AML-193 (cell line): ENCODE measurements at regions not wholly inside any gene's neighbourhood (a gene's known extent, or its start where the extent isn't known, plus 50 kb on each side); places are given as distances from the start of the nearest gene placed in this dataset.
"Not testable (repeated sequence)": the region's sequence is repeated elsewhere in the genome, so short reads cannot be mapped to it uniquely, and the experiment has no call there.

Experiments
- DNase-seq, 2 experiments: peaks; one replicate each; lab custom pipeline; 2025; lab: John Stamatoyannopoulos, UW

DNA sequence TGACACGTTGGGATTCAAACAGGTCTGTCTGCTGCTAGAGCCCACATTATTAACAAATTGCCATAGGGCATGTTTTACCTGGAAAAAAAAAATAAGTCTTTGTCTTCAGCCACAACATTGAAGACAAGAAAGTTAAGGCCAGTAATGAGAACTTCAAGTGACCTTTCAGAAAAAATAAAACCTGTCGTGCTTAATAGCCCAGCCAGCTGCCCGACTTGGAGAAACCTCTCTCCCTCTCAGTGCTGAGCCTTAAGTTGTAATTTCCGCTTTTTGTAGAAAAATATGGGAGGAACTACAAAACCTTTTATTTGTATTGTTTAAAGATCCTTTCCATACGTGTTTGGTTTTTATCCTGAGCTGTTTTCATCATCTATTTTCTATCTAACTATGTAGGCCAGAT, 454.3 kb upstream of the SLITRK6 start:
- DNase-seq = not testable (repeated sequence)

DNA sequence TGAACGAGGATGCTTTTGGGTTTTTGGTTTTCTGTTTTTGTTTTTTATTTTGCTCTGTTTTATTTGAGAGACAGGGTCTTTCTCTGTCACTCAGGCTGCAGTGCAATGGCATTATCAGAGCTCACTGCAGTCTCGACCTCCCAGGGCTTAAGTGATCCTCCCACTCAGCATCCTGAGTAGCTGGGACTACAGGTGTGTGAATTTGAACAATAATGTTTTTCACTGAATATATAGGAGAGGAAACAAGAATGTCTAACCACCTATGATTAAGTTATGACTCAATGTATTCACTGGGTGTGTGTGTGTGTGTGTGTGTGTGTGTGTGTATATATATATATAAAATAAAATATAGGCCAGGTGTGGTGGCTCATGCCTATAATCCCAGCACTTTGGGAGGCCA, 456.6 kb upstream of the SLITRK6 start:
- not testable (repeated sequence) for DNase-seq

DNA sequence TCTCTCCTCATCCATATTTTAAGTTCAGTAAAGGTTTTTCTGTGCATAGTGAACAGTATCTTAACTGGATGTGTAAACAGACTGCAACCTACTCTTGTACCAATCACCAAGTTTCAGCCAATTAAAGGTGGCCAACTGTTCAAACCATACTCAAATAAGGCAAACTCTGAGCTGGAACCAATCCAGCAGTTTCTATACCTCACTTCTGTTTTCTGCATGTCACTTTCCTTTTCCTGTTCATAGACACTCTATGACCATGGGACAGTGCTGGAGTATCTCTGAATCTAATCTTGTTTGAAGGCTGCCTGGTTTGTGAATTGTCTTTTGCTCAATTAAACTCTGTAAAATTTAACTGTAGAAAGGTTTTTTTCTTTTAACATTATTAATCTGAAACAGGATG, 470.3 kb upstream of the SLITRK6 start:
- DNase-seq = no peak

DNA sequence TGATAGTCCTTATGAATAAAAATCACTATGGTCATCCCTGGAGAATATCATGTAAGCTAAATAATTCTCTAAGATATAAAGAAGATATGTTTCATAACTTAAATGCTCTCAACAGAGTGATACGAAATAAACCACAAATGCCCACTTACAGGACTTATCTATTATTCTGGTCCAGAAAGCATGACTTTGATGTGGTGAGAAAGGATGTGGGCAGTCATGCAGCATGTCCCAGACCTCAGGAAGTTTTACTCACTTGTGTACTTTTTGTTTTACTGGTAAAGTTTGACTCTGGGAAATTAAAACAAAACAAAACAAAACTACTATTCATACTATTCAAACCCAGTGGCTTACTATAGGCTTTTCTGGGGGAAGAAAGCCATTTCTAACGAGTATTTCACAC, 483.2 kb upstream of the SLITRK6 start:
- no peak for DNase-seq

DNA sequence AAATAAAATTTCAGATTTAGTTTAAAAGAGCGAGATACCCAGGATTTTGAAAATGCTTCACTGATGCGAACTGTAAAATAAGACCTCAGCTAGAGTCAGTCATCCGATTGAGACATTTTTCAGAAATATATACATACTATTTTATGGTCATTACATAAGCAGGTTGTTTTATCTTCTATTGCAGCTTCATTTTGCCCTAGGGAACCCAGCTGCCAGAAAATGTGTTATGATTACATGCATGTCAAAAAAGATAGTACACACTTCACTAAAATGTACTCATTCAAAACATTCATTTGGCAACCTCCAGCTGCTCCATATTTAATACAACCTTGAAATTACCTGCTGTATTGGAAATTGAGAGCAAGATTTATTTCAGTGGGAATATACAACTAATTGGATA, 483.8 kb upstream of the SLITRK6 start:
- DNase-seq = no peak

- DNase-seq = no peak
Observed at GRCh38 chr13:86298725-86299124, 499.5 kb upstream of the SLITRK6 start.

GRCh38 chr13:86299128-86299527, 499.9 kb upstream of the SLITRK6 start:
- DNase-seq = no peak

- no peak for DNase-seq
Observed at GRCh38 chr13:86309881-86310280, 510.7 kb upstream of the SLITRK6 start.

DNA sequence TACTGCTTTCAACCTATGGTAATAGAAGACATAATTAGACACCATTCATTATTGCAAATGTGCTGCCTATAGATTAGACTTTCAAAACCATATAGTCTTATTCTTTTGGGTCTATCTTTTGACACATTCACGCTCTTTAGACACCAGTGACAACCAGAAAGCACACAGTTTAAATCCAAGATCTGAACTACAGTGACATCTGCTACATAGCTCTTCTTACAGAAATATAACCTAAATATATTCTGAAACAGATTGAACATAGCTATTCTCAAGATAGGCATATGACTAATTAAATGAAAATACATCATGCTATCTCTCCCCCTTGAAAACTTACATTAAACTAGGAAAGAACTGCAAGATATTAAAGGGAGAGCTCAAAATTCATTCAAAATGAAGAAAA, 514.2 kb upstream of the SLITRK6 start:
- DNase-seq = no peak

GRCh38 chr13:86318450-86318849, 519.2 kb upstream of the SLITRK6 start:
- DNase-seq = no peak

- no peak for DNase-seq
Observed at GRCh38 chr13:86324191-86324590, 525.0 kb upstream of the SLITRK6 start.

DNA sequence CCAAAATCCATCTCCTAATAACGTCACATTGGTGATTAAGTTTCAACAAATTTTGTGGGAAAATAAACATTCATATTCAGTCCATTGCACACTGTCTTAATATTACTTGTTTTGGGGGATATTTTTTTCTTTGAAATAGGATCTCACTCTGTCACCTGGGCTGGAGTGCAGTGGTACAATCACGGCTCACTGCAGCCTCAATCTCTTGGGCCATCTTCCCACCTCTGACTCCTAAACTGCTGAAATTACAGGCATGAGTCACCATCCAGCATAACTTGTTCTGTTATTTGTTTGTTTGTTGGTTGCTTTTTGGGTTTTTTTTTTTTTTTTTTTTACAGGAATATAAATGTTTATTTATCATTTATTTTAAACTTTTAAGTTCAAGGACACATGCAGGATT, 556.1 kb upstream of the SLITRK6 start:
- DNase-seq = no peak

DNA sequence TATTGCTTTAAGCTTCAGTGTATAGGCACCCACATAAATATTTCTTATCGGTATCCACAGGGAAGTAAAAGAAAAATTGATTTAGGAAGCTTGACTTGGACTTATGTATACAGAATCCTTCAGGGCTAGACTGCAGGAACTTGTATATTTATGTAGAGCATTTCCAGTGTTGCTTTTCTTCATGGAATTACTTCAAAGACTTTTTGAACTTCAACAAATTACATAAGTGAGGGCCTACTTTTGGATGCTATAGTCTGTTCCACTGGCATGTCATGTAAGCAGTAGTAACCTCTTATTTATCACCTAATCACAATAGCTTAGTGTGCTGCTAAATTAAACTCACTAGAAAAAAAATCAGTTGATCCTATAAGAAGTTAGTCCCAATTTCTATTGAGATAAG, 557.9 kb upstream of the SLITRK6 start:
- DNase-seq = no peak

DNA sequence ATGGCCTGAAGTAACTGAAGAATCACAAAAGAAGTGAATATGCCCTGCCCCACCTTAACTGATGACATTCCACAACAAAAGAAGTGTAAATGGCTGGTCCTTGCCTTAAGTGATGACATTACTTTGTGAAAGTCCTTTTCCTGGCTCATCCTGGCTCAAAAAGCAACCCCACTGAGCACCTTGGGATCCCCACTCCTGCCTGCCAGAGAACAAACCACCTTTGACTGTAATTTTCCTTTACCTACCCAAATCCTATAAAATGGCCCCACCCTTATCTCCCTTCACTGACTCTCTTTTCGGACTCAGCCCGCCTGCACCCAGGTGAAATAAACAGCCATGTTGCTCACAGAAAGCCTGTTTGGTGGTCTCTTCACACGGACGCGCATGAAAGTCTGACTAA, 564.5 kb upstream of the SLITRK6 start:
- not testable (repeated sequence) for DNase-seq

DNA sequence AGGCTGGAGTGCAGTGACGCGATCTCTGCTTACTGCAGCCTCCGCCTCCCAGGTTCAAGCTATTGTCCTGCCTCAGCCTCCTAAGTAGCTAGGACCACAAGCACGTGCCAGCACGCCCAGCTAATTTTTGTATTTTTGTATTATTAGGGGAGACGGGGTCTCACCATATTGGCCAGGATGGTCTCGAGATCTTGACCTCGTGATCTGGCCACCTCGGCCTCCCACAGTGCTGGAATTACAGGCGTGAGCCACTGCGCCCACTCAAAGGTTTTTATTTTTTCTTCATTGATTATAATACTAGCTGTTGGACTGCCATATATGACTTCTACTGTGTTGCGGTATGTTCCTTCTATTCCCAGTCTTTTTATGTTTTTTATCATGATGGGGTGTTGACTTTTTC, 569.7 kb upstream of the SLITRK6 start:
- no peak for DNase-seq

DNA sequence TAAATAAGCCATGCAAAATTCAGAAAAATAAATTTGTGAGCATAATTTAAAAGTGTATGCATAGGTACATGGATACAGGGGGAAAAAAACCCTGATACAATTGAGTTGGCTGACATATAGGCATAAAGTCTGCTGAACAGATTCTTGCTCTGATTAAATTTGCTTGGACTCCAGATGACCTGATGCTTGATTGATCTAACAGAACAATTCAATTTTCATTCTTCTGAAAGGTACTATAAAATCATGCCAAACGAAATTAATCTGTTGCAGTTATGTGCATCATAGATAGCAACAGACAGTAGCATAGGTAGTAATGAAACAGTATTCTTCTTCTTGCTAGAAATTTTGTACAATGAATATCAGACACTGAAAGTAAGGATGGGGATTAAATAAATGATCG, 578.2 kb upstream of the SLITRK6 start:
- no peak for DNase-seq

DNA sequence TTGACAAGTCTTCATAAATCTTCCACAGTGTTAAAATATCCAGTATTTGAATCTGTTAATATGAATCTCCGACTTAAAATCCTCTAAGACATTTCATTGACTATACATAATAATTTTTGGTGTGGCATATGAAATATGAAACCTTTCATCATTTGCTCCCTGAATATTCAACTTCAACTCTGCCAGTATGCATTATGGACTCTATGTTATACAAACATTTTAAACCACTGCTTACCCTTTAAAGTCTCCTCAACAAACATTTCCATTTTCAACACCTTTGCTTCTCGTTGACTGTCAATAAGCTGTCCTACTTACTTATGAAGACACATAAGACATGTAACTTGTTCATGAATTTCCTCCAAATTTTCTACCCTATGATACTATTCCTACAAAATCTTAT, 579.4 kb upstream of the SLITRK6 start:
- DNase-seq = no peak

DNA sequence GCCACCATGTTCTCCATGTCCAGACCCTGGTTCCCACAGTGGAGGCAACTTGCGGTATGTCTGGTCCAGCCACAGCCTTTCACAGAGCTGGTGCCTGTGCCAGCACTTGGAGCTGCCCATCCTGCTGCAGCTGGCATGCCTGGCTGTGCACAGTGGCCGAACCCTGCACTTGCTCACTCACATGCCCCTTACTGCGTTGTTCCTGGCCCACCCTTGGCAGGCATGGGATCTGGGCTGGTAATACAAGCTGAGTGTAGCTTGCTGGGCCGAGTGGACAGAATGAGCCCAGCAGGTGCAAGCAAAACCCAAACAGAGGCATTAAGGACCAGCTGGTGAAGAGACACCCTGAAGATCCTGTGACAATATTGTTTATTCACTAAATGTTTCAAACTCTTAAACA, 583.9 kb upstream of the SLITRK6 start:
- DNase-seq = no peak

DNA sequence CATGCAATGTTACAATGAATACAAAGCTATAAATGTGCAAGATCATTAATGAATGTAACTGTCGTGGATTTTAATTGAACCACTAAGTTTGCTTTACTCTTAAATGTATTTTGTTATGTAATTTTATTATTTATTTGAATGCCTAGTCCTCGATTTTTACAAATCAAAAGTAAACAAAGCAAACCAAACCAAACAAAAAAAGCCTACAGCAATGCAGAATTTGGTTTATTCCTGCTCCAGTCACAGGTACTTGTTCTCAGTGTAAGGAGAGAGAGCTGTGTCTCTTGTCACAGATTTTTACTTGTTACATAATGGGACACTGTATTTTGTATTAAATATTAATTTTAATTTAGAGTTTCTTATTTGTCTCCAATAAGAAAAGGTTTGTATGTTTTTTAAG, 584.3 kb upstream of the SLITRK6 start:
- DNase-seq = no peak

GRCh38 chr13:86397635-86398034, 598.4 kb upstream of the SLITRK6 start:
- no peak for DNase-seq

DNA sequence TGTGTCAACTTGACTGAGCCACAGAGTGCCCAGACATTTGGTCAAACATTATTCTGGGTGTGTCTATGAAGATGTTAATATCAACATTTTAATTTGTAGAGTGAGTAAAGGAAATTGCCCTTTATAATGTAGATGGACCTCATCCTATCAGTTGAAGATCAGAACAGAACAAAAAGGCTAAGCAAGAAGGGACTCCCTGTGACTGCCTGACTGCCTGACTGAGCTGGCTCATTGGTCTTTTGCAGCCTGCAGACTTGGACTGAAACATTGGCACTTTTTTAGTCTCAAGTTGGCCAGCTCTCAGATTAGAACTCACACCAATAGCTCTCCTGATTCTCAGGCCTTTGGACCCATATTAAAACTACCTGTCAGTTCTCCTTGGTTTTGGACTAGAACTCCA, 600.4 kb upstream of the SLITRK6 start:
- no peak for DNase-seq

- no peak for DNase-seq
Observed at GRCh38 chr13:86402500-86402899, 603.3 kb upstream of the SLITRK6 start.

- no peak for DNase-seq
Observed at GRCh38 chr13:86403181-86403580, 604.0 kb upstream of the SLITRK6 start.

DNA sequence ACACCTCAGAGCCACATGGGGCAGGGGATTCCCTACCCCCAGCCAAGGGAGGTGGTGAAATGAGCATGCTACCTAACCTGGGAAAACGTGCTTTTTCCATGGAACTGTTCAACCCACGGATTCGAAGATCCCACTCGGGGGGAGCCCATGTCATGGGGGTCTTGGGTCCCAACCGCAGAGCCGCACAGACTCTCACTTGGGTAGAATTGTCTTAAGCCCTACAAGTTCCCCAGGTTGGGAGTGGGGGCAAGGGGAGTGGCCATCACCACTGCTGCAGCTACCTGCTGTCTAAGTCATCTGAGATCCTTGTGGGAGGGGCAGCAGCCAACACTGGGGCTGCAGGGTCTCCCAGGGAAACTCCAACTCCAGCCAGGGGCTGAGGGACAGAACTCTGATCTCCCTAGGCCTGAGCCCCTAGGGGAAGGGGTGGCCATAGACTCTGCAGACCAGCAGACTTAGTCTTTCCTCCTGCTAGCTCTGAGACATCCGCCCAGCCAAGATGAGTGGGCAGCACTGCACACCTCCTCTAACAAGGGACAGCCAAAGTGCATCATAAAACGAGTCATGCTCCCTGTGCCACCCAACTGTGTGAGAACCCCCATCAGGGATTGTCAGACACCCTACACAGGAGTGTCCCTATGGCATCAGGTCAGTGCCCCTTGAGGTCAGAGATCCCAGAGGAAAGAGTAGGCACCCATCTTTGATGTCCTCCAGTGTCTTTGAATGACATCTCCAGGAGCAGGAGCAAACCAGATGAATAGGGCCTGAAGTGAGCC, 610.4 kb upstream of the SLITRK6 start:
- DNase-seq = no peak
